NOMO-1 treated with DMSO at 0.1 percent for 48 hours (cell line): ENCODE measurements at regions not wholly inside any gene's neighbourhood (a gene's known extent, or its start where the extent isn't known, plus 50 kb on each side); places are given as distances from the start of the nearest gene placed in this dataset.
"Not testable (repeated sequence)": the region's sequence is repeated elsewhere in the genome, so short reads cannot be mapped to it uniquely, and the experiment has no call there.

Experiments
- DNase-seq: peaks from one replicate; lab custom pipeline; 2025; ENCODE audit not compliant: unreplicated experiment; lab: John Stamatoyannopoulos, UW

DNA sequence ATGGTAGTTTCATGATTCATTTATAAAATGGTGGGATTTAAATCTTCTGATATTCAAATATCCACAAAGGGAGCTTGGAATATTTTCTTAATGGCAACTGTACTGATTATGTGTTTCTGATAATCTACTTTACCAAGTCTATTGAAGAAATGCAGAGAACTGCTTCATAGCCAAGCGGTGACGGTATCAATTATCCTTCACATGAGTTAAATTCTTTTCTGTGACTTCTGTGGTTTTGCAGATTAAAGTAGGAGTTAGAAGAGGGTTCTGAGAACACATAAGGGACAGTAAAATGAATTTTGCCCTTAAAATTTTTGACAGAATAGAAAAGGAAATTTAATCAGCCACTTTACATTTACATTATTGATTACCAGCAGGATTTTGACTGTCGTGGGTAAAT, 563.2 kb downstream of the GBE1 start:
- no peak for DNase-seq

DNA sequence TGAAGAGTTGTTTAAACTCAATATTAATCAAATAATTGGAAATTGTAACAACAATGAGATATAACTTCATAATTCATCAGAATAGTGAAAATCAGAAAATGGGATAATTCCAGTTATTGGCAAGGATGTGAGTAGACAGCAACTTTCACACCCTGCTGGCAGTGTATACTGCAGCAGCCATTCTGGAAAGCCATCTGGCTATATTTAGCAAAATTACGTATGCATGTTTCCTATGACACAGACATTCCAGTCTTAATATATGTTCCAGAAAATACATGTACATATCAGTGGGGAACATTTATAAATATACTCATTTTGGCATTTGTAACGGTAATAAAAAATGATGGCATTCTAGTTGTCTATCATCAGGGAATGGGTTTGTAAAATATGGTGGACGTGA, 564.1 kb downstream of the GBE1 start:
- no peak for DNase-seq

DNA sequence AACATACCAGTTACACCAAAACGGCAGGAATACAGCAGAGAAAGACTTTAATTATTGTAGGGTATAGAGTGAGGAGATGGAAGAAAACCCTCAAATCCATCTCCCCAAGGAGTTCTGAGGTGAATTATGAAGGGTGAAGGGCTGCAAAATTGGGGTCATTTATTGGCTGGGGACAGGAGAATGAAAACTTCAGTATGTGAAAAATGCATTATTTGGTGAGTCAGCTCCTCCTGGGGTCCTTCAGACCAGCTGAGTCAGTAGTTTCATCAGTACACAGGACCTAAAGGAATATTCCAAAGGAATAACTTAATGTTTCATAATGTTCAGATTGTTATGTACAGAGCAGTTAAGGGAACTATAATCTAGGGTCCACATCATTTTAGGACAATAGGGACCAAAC, 566.0 kb downstream of the GBE1 start:
- DNase-seq = no peak

DNA sequence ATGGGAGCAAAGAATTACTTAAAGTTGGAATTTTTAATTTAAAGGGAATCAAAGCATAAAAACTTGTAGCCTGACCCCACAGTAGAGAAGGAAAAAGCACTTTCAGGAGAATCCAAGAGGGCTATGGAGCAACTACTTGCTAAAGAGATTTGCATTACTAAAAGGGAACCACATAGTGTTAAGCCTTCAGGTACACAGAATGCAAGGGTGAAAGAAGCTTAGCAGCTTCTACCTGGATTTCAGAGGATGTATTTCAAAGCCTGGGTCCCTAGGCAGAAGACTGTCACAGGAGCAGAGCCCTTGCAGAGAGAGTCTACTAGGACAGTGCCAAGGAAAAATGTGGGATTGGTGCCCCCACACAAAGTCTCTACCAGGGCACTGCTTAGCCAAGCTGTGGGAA, 575.0 kb downstream of the GBE1 start:
- no peak for DNase-seq

DNA sequence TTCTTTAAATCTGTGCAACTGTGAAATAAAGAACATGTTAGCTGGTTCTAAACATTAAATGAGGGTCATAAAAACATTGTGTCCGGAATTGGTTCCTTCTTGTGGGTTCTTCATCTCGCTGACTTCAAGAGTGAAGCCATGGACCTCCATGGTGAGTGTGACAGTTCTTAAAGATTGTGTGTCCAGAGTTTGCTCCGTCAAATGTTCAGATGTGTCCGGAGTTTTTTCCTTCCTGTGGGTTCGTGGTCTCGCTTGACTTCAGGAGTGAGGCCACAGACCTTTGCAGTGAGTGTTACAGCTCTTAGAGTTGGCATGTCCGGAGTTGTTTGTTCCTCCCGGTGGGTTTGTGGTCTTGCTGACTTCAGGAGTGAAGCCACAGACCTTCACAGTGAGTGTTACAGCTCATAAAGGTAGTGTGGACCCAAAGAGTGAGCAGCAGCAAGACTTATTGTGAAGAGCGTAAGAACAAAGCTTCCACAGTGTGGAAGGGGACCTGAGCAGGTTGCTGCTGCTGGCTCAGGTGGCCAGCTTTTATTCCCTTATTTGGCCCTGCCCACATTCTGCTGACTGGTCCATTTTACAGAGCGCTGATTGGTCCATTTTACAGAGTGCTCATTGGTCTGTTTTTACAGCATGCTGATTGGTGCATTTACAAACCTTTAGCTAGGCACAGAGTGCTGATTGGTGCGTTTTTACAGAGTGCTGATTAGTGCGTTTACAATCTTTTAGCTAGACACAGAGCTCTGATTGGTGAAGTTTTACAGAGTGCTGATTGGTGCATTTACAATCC, 579.2 kb downstream of the GBE1 start:
- not testable (repeated sequence) for DNase-seq

DNA sequence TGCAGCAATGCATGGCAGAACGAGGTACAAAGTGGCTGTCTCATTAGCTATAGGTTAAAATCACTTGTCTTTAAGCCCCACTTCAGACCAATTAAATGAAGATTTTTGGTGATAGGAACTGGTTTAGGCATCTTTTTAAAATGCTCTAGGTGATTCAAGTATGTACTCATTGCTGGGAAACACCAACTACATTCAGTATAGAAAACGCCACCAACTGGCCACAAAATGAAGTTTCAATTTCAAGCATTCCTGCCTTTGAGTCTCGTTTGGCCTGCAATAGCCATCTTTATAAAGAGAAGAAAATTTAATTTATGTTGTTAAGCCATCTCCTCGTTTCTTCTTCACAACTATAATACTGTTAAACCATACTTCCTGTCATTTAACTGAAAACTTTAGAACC, 587.9 kb downstream of the GBE1 start:
- DNase-seq = no peak

DNA sequence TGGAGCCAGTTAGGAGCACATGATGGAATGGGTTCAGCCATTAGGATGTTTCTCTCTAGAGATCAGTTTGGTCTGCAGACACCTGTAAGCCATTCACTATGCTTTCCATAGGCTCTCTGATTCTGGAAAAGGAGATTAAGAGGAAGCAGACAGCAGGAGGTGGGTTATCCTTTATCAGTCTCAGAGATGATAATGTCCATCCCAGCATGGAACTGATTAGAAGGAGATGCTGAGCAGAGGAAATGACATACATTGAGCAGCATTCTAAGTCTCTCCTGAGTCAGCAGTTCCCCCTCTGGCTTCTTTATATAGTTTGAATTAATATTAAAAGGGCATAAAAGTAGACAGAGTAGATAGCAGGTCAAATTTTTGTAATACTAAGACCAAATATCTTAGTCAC, 591.1 kb downstream of the GBE1 start:
- no peak for DNase-seq

DNA sequence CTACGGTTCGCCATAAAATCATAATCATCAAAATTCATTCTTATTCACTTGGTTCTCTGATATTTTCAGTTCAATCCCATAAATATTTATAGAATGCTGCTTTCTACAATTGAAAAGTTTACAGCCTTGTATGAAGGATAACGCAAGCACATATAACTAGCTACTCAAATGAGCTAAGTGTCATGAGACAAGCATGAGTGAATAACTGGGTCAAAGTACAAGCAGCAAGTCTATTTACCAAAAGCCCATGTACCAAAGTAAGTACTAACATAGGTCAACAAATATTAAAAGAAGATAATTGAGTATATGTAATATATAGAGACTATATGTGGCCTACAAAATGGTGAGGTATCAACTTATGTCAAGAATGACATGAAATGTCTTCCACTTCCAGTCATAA, 596.6 kb downstream of the GBE1 start:
- no peak for DNase-seq

DNA sequence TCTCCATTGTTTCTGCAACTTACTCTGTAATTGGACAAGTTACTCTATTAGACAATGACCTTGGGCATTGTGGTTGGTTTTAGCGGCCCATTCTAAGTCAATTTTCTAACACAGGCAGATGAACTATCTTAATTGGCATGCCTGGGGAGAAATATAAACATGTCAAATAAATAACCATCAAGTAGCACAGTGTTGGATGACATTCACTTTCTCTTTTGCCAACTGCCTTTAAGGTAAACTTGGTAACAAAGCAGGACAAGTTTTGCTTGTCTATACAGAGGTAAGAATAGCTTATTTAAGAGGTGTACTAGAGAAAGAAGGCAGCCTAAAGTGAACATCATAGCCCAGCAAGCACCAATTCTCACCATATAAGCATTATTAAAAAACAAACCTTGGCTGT, 599.6 kb downstream of the GBE1 start:
- DNase-seq = no peak

DNA sequence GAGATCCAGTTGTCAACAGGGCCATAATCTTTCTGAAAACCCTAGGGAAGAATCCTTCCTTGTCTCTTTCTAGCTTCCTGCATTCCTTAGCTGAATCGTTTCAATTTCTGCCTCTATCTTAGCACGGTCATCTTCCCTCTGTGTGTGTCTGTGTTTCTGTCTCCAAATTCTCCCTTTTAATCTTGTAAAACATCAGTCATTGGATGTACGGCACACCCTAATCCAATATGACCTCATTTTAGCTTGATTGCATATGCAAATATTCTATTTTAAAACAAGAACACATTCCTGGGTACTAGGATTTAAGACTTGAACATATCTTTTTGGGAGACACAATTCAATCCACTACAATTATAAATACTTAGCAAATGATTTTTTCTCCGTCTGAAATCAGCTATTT, 600.3 kb downstream of the GBE1 start:
- no peak for DNase-seq

DNA sequence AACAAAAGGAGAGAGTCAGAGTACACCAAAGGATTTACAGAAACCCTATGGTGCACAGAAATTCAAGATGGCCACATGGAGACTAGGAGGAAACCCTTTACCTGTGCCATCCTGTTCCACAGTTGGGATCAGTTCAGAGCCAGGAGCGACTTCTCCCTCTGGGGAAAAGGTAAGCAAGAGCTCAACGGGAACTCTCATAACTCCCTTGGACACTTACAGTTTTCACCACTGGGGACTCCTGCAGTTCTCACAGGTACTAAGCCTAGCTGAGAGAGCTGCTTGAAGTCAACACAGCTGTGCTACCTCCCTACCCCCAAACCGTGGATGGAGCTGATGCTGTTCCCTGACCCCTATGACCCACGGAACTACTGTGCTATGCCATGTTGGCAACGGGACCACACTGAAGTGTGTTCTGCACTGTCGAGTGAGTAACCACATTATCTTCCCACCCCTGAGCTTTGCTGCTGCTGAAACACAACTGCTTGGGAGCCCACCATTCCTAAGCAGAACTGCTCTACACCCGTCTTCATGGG, 606.8 kb downstream of the GBE1 start:
- no peak for DNase-seq

DNA sequence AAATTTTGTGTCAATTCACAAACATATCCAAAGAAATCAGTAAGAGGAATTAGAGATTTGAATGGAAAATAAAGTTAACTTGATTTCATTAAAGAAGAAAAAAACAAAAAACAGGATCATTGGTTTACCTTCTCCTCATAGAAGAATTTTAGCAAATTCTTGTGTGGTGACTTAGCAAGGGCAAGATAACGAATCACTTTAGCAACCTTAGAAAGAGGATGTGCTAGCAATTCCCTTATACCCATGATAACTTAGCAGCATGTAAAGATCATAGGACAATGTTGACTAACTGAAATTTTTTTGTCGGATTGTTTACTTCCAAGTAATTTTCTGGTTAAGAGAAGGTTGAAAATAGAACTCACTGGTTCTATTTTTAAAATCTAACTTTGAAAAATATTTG, 609.3 kb downstream of the GBE1 start:
- DNase-seq = no peak

DNA sequence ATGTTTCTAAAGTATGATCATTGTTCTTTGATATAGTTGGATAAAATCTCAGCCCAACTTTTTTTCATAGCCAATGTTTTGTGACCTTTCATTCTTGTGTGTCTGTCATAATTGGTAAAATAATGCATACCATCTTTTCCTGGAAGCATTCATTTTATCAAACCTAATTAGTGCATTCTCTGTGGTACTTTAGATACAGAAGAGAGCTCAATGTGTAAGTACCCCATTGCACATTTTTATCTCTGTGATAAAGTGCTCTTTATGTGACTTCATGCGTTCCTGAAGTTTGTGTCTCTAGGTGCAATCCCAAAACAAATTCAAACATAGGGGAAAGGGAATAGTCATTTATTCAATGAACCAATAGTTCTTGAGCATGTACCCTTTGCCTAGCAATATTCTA, 628.5 kb downstream of the GBE1 start:
- DNase-seq = no peak

DNA sequence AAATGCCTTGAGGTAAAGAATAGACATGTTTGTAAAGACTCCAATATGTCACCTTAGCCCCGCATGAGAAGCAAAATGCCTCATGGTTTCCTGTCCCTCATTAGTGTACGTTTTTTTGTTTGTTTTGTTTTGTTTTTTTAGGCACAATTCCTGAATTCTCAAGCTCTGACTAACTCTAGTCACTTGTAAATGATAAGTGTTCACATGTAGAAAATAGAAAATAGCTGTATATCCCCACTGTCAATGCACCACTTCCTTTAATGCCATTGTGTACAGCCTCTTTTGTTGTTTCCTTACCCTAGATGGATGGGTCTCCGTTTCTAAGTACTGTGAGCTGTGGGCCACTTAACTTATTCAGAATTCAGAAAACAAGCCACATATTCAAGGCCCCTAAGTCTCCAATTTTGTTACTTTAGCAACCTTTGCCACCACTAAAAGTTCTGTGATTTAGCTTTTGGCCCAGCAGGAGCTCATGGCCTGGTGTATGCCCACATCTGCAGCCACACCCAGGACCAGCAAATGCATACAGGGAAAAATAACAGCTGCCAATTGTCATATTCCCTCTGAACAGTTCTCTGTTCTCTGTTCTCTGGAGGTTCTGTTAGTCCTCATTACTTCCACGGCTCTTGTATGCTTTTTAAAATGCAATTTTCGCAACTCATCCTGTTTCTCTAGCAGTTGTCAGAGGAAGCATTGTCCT, 655.5 kb downstream of the GBE1 start:
- DNase-seq = no peak

DNA sequence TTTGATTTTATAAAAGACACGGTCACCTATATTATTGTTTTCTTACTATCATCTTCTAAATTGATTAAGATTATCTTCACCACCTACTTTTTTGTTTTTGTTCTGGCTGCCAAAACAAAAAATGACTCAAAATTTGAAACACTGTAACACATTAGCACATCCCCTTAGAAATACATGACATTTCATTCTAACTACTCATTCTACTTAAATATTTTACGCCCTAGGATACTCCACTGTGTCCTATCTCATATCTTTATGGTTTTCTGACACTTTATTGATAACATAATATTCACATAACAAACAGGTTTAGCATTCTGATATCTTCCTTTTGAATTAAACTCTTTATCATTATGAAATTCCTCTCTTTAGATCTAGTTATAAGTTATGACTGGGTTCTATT, 656.2 kb downstream of the GBE1 start:
- DNase-seq = no peak

DNA sequence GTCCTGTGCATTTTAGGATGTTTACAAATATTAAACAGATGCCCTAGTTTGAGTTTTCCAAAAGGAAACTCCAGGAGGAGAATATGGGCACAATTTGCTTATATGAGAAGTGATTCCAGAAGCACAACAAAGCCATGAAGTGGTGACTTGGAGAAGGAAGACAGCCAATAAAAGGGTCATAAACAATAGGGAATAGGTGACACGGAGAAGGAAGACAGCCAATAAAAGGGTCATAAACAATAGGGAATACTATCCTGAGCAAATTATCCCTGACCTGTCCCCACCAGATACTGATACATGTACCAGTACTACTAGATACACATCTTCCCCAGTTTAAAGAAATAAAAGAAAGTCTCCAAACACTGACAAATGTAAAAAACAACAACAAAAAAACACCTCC, 663.6 kb downstream of the GBE1 start:
- no peak for DNase-seq

DNA sequence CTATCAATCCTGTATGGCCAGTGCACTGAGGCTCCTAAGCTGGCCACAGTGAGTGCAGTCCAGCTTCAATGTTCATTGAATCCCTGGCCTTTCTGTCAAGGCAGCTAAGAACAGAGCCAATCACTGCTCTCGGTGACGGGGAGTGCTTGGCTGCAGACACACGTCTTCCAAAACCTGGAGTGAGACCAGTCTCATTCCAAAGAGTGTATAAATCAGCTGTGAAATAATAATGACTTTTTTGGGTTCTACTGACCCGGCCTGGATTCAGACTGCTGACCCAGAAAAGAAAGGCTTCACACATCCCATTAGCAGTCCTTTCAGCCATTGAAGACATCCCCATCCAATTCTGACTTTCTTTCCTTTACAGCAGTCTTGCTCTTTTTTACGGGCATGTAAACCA, 665.5 kb downstream of the GBE1 start:
- no peak for DNase-seq

DNA sequence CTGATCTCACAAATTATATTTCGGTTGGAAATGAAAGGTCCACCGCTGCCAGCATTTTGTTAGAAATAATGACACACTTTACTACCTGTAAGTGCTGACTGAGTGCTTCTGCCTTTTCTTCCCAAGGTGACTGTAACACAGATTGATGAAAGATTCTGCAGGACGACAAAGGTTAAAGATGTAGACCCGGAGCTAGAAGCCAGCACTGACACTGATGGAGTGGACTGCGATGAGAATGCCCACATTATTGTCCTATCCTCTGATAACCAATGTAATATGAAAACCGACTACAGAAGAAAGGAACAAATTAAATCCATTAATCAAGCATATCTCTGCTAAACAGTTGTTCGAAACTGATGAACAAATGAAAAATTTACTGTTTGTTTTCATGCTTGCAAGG, 666.5 kb downstream of the GBE1 start:
- DNase-seq = no peak

DNA sequence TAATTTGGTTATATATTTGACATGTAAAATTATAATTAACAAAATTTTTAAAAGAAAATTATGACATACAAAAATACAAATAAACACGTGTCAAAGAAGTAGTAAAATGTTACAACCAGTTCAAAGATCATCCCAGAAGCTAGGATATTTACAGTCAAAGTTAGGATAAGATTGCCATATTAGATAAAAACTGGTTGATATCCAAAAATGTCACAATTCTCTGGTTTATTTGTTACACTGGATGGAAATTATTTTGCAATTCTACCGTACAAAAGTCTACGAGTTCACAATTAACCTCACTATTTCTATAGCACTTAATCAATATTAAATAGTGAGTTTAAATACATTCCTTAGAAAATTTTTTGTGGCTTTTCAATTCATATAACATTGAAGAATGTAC, 673.8 kb downstream of the GBE1 start:
- DNase-seq = no peak

DNA sequence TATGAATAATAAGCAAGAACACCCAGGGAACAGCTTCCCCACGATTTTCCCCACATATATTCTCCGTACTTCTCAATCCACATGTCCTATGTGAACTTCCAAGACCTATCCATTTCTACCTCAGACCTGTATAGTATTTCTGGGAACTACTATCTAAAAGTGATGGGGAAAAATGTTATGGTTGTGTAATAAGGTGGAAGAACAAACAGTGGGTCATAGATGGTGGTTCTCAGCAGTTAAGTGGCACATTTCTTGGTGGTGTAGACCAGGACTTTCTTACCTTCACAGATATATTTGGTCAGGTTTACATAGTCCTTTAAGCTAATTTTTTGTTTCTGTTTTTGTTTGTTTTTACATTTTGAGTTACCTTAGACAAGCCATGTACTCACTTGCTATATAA, 675.1 kb downstream of the GBE1 start:
- DNase-seq = no peak

DNA sequence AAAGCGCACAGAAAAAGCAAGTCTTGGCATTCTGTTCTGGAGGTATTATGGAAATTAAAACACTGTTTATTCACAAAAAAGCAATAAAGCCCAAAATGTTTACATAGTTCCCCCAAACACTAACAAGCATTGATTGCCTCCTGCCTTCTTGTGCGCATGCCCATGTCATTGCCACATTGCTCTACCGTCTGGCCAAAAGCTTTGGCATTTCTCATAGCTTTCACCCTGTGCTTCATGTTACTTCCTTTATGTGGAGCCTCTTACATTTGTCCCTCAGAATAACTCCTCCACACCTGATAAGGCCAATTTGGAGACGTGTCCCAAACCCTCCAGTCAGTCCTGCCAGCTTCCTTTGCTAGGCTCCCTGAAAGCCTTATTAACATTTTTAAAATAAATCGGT, 680.8 kb downstream of the GBE1 start:
- no peak for DNase-seq

DNA sequence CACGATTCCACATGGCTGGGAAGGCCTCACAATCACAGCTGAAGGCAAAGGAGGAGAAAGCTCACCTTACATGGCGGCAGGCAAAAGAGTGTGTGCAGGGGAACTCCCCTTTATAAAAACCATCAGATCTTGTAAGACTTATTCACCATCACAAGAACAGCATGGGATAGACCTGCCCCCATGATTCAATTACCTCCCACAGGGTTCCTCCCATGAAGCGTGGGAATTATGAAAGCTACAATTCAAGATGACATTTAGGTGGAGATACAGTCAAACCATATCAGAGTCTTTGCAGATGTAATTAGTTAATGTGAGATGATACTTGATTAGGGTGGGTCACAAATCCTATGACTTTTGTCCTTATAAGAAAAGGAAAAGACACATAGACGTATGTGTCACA, 688.9 kb downstream of the GBE1 start:
- DNase-seq = no peak

DNA sequence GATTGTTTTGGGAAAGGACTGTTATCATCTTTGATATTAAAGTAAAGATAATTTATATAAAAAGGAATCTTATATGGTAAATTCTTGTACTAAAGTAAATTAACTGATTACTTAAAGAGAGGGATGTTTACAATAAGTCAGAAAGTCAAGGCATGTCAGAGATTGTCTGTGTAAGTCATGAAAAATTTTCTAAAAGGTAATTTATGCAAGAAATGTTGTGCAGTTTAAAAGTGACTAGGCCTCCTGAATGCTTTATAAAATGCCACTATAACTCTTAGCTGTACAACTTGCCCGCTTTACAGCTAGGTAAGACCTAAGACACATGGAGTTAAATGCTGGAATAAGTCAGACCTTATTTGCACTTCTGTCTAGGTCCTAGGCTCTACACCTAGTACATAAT, 692.9 kb downstream of the GBE1 start:
- DNase-seq = no peak
